Muscle of leg (tissue), 3 donors: ENCODE measurements at regions not wholly inside any gene's neighbourhood (a gene's known extent, or its start where the extent isn't known, plus 50 kb on each side); places are given as distances from the start of the nearest gene placed in this dataset.
A peak's percentile ranks its signal among the peaks of the same experiment; 100 is the strongest.

Source experiments
- DNase-seq: peaks from one replicate; pipeline ENCODE4 v3.0.0; 2013
- H3K27ac ChIP-seq: one replicate; pipeline ENCODE4 v1.5.1; 2013; ENCODE audit warnings: mild to moderate bottlenecking, low read length, control low read depth
- H3K27me3 ChIP-seq: one replicate; pipeline ENCODE4 v1.6.1; 2013; ENCODE audit warnings: low read length; ENCODE audit not compliant: control insufficient read depth, insufficient read depth
- H3K36me3 ChIP-seq: one replicate; pipeline ENCODE4 v1.6.1; 2013; ENCODE audit warnings: low read length; ENCODE audit not compliant: control insufficient read depth, insufficient read depth
- H3K4me1 ChIP-seq: one replicate; pipeline ENCODE4 v1.6.1; 2013; ENCODE audit warnings: low read length; ENCODE audit not compliant: control insufficient read depth, insufficient read depth
- H3K4me3 ChIP-seq: one replicate; pipeline ENCODE4 v1.5.1; 2013; ENCODE audit warnings: low read length, control low read depth
- H3K9me3 ChIP-seq: replicated peaks from 2 replicates; pipeline ENCODE4 v1.6.1; 2013; ENCODE audit warnings: low read depth, low read length; ENCODE audit not compliant: control insufficient read depth
- WGBS: methylation state at CpG from one replicate; pipeline ENCODE4 v1.1.5; 2013; ENCODE audit warnings: missing lambda C conversion rate; ENCODE audit not compliant: insufficient coverage; 5-methylcytosine and 5-hydroxymethylcytosine counted together

DNA sequence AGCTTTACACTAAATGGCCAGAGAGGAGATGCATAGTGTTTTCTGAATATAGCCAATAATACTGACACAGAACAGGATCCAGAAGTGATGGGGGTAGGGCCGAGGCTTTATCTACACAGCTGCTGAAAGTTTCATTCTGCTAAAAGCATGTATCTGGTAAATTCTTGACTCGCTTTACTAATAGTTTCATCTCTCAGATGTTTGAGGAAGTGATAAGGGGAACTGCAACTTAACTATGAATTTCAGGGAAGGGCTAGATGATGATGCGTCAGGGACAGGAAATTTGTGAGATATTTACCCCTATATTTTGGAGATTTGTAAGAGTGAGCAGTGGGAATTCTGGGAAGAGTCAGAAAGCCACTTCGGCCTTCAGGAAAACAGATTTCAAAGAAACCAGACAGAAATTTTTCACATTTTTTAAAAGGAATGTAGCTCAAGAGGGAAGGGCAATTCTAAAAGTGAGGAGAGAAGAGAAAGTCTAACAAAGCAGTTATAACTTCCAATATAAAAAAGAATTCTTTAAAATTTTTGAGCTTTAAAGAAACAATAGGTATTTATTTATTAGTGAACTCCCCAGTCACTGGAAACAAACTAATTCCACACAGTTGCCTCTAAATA lies 243.1 kb downstream of the BCAT1 start:
- no CpG with 5 or more reads among the region's 4 CpGs for WGBS
- no peaks in the 10 kb centered on the region for H3K9me3 ChIP-seq
- DNase-seq = peak; percentile 59
- H3K4me3 ChIP-seq = no peak overlapping the region
- no peaks in the 10 kb centered on the region for H3K27me3 ChIP-seq
- H3K4me1 ChIP-seq = no peaks in the 10 kb centered on the region
- H3K36me3 ChIP-seq = no peaks in the 10 kb centered on the region
- peak overlapping the region; percentile 25 for H3K27ac ChIP-seq

DNA sequence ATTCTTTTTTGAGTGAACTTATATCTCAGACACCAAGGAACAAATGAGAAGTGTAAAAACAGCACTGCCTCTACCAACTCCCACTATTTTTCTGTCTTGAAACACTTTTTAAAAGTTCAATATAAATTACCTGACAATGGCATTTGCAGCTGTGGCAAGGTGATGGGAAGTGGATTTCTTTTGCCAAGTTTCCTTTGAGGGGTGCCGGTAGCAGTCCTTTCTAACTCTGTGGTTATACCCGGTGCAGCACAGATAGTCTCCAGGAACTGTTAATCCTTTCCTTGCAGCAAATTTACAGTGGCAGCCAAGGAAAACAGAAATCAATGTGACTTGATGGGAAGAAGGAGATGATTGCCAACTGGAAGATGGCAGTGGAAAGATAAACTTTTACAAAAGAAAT lies 243.7 kb downstream of the BCAT1 start:
- H3K4me3 ChIP-seq = no peak overlapping the region
- peak; percentile 68 for DNase-seq
- H3K4me1 ChIP-seq = no peaks in the 10 kb centered on the region
- no peaks in the 10 kb centered on the region for H3K36me3 ChIP-seq
- no peaks in the 10 kb centered on the region for H3K9me3 ChIP-seq
- no peak overlapping the region for H3K27ac ChIP-seq
- H3K27me3 ChIP-seq = no peaks in the 10 kb centered on the region
- 44% methylated on average over 2 of the region's 2 CpGs for WGBS

DNA sequence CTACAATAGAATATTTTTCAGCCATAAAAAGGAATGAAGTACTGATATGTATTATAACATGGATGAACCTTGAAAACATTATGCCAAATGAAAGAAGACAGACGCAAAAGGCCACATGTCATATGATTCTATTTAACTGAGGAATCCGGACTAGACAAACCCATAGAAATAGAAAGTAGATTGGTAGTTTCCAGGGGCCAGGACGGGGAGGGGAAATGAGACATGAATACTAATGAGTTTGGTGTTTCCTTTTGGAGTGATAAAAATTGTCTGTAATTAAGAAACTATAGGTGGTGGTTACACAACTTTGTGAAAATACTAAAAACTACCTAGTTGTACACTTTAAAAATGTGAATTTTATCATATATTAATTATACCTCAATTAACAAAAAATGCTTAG lies 247.6 kb downstream of the BCAT1 start:
- H3K4me3 ChIP-seq = no peak overlapping the region
- WGBS = 93% methylated on average over 2 of the region's 3 CpGs
- no peaks in the 10 kb centered on the region for H3K36me3 ChIP-seq
- no peak for DNase-seq
- H3K9me3 ChIP-seq = no peaks in the 10 kb centered on the region
- no peak overlapping the region for H3K27ac ChIP-seq
- H3K27me3 ChIP-seq = no peaks in the 10 kb centered on the region
- H3K4me1 ChIP-seq = no peaks in the 10 kb centered on the region

GRCh38 chr12:24698972-24699371 lies 249.9 kb downstream of the BCAT1 start:
- no peaks in the 10 kb centered on the region for H3K4me1 ChIP-seq
- DNase-seq = no peak
- no peak overlapping the region for H3K4me3 ChIP-seq
- H3K36me3 ChIP-seq = no peaks in the 10 kb centered on the region
- H3K27me3 ChIP-seq = no peaks in the 10 kb centered on the region
- no peak overlapping the region for H3K27ac ChIP-seq
- no CpG with 5 or more reads among the region's 2 CpGs for WGBS
- no peaks in the 10 kb centered on the region for H3K9me3 ChIP-seq

DNA sequence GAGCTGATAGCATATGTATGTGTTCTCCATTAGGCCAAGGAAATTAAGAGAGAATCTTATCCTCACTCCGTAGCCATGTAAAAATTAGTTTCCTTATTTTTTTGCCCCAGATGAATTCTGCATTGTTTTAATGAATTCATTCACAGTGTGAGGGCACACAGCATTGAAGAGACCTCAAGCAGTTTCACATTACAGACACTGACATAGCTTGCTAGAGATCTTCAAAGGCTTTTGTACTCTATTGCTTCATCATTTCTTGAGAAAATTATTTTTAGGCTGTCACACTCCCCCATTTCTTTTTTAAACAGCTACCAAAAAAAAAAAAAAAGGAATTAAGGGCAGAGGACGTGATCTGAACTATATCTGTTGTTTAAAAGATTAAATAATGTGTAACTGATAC lies 251.1 kb downstream of the BCAT1 start:
- H3K4me1 ChIP-seq = no peaks in the 10 kb centered on the region
- no peak overlapping the region for H3K27ac ChIP-seq
- H3K36me3 ChIP-seq = no peaks in the 10 kb centered on the region
- no peak for DNase-seq
- no peaks in the 10 kb centered on the region for H3K9me3 ChIP-seq
- H3K27me3 ChIP-seq = no peaks in the 10 kb centered on the region
- H3K4me3 ChIP-seq = no peak overlapping the region
- no CpG with 5 or more reads among the region's 2 CpGs for WGBS

GRCh38 chr12:24697295-24697694 lies 251.6 kb downstream of the BCAT1 start:
- Histone ChIP-seq H3K27me3 (no peaks in the 10 kb centered on the region), H3K9me3 (no peaks in the 10 kb centered on the region), H3K36me3 (no peaks in the 10 kb centered on the region), H3K4me1 (no peaks in the 10 kb centered on the region), H3K27ac (no peak overlapping the region), H3K4me3 (no peak overlapping the region)
- 55% methylated on average over 2 of the region's 2 CpGs for WGBS
- no peak for DNase-seq

DNA sequence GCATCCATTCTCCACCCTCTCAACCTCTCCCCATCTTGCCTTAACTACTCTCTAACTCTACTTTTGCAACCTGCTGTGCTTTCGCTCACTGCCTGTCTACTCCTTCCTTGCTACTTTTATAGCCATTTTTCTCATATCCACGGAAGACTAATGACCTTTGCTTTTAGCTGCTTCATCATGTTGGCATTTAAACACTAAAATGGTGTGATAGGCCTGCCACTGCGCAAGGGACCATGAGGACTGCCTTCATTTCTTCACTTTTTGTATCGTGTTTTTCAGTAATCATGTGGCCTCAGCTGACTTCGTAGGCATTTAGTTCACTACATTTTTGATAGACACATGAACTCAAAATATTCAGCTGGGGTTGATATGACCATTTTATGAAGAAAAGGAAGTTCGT lies 252.1 kb downstream of the BCAT1 start:
- H3K27ac ChIP-seq = no peak overlapping the region
- WGBS = 75% methylated on average over 2 of the region's 6 CpGs
- no peaks in the 10 kb centered on the region for H3K27me3 ChIP-seq
- H3K36me3 ChIP-seq = no peaks in the 10 kb centered on the region
- H3K9me3 ChIP-seq = no peaks in the 10 kb centered on the region
- DNase-seq = no peak
- no peaks in the 10 kb centered on the region for H3K4me1 ChIP-seq
- H3K4me3 ChIP-seq = no peak overlapping the region

DNA sequence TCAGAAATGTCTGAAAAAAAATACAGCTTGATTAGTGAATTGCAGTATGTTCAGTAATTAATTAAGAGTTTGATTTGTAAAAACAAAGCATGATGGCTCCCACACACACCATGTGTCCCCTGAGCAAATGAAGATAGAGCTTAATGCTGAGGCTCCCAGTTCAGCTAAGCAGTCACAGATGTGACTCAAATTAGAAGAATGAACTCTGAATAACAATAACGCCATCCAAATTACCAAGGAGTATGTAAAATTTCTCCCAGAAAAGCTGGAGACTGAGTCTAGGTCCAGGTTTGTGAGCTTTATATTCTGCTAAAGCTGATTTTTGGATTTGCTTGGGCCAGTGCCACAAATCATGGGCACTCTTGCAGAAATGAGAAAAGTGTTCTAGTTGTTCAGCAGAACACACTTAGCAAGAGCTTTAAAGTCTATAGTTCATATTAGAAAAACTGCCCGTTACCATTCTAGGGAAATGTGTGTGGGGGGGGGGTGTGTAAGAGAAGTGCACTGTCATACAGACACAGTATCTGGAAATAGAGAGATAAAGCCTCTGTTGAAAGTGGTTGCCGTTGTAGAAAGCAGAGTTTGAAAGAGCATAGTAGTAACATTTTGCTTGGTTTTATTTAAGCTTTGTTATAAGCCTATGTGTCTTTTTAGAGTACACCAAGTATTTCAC lies 253.1 kb downstream of the BCAT1 start:
- Histone ChIP-seq H3K27ac (no peak overlapping the region), H3K4me1 (no peaks in the 10 kb centered on the region), H3K4me3 (no peak overlapping the region), H3K27me3 (no peaks in the 10 kb centered on the region), H3K36me3 (no peaks in the 10 kb centered on the region), H3K9me3 (no peaks in the 10 kb centered on the region)
- no CpG with 5 or more reads among the region's 3 CpGs for WGBS
- DNase-seq = peak; percentile 30

DNA sequence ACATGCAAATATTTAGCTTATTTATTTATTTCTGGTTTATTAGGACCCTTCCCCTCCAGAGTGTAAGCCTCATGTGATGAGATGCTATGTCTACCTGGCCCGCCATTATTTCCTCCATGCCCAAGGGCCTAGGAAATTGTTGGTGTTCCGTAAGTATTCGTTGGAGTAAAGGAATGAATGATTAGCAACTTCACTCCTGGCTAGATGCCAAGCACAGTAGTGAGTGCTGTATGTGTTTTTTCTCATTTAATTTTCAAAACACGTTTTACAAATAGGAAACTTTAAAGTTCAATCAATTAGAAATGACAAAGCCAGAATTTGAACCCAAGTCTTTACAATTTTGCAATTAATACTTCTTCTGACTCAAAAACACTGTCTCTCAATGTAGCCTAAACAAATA lies 253.8 kb downstream of the BCAT1 start:
- no peak overlapping the region for H3K4me3 ChIP-seq
- no peak for DNase-seq
- H3K36me3 ChIP-seq = no peaks in the 10 kb centered on the region
- no peaks in the 10 kb centered on the region for H3K9me3 ChIP-seq
- H3K27me3 ChIP-seq = no peaks in the 10 kb centered on the region
- no peak overlapping the region for H3K27ac ChIP-seq
- WGBS = no CpG with 5 or more reads among the region's 4 CpGs
- H3K4me1 ChIP-seq = no peaks in the 10 kb centered on the region

- no peaks in the 10 kb centered on the region for H3K27me3 ChIP-seq
- no CpG with 5 or more reads among the region's 6 CpGs for WGBS
Measured at GRCh38 chr12:24688601-24689000, 260.3 kb downstream of the BCAT1 start.

DNA sequence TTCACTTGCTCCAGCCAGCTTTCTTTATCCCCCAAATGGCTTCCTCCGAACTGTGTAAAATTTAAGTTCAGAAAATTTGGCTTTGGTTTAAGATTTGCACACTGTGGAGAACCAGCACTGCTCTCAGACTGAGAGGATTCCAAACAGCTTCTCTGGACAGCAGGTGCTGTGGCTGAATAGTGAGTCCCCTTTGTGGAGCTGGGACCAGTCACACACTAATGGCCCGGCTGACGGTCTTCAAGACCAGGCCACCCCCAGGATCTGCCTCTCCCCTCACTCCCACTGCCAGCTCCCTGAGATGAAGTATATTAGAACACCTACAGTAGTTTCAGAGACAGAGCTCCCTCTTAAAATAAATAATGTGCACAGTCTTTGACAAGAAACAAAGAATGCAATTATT lies 267.3 kb downstream of the BCAT1 start:
- no peaks in the 10 kb centered on the region for H3K9me3 ChIP-seq
- no CpG with 5 or more reads among the region's 3 CpGs for WGBS
- H3K4me3 ChIP-seq = no peak overlapping the region
- H3K27ac ChIP-seq = no peak overlapping the region
- H3K36me3 ChIP-seq = no peaks in the 10 kb centered on the region
- H3K4me1 ChIP-seq = no peaks in the 10 kb centered on the region
- H3K27me3 ChIP-seq = no peaks in the 10 kb centered on the region
- DNase-seq = no peak

More at GRCh38 chr12:24688601-24689000, 260.3 kb downstream of the BCAT1 start:
- no peaks in the 10 kb centered on the region for H3K9me3 ChIP-seq
- no peak for DNase-seq
- H3K36me3 ChIP-seq = no peaks in the 10 kb centered on the region
- H3K27ac ChIP-seq = no peak overlapping the region
- no peaks in the 10 kb centered on the region for H3K4me1 ChIP-seq
- H3K4me3 ChIP-seq = no peak overlapping the region
